AG10803 (cell line): ENCODE measurements at regions not wholly inside any gene's neighbourhood (a gene's known extent, or its start where the extent isn't known, plus 50 kb on each side); places are given as distances from the start of the nearest gene placed in this dataset.

Source experiments
- DNase-seq: peaks from one replicate; pipeline ENCODE4 v3.0.0; 2010; ENCODE audit warnings: low read depth
- H3K4me3 ChIP-seq: 2 replicates; pipeline ENCODE4 v1.5.1; 2011; ENCODE audit warnings: mild to moderate bottlenecking, low read length, control low read depth
- TF ChIP-seq, protein P1 (sequence below): conservative IDR thresholded peaks from 2 replicates; pipeline ENCODE4 v1.5.1; 2011; ENCODE audit warnings: mild to moderate bottlenecking, low read length, control low read depth, inconsistent platforms

DNA sequence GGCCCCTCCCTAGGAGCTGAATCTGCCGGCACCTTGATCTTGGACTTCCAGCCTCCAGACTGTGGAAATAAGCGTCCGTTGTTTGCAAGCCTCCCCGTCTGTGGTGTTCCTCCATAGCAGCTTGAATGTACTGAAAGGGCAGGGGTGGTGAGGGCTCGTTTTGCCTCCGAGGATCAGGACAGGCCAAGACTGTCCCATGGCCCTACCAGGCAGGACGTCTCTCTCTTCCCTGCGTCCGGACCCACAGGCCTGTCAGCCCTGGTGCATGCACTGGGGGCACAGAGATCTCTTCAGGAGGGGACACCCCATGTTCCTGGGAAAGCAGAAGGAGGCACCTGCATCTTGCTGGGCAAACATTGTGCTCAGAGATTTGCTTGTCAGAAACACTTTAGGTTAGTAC, 156.3 kb upstream of the C1orf174 start:
- TF ChIP-seq, protein P1, sequence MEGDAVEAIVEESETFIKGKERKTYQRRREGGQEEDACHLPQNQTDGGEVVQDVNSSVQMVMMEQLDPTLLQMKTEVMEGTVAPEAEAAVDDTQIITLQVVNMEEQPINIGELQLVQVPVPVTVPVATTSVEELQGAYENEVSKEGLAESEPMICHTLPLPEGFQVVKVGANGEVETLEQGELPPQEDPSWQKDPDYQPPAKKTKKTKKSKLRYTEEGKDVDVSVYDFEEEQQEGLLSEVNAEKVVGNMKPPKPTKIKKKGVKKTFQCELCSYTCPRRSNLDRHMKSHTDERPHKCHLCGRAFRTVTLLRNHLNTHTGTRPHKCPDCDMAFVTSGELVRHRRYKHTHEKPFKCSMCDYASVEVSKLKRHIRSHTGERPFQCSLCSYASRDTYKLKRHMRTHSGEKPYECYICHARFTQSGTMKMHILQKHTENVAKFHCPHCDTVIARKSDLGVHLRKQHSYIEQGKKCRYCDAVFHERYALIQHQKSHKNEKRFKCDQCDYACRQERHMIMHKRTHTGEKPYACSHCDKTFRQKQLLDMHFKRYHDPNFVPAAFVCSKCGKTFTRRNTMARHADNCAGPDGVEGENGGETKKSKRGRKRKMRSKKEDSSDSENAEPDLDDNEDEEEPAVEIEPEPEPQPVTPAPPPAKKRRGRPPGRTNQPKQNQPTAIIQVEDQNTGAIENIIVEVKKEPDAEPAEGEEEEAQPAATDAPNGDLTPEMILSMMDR: no peak
- no peak for DNase-seq
- no peak overlapping the region for H3K4me3 ChIP-seq

DNA sequence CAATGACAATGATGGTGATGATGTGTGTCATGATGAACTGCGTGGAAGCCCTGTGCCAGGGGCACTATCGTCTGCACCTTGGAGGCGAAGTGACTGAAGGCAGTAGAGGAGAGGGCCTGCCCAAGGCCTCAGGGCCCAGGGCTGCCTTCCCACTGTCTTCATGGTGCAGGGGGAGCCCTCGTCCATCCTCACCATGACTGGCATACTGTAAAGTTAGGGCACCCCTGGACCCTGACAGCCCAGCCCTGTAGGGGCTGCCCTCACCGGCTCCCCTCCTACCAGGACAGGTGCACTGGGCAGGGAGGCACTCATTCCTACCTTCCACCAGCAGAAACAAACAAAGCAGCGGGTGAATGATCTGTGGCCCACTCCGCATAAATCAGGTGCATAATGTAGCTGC, 156.9 kb upstream of the C1orf174 start:
- TF ChIP-seq, protein P1: no peak
- DNase-seq: no peak

DNA sequence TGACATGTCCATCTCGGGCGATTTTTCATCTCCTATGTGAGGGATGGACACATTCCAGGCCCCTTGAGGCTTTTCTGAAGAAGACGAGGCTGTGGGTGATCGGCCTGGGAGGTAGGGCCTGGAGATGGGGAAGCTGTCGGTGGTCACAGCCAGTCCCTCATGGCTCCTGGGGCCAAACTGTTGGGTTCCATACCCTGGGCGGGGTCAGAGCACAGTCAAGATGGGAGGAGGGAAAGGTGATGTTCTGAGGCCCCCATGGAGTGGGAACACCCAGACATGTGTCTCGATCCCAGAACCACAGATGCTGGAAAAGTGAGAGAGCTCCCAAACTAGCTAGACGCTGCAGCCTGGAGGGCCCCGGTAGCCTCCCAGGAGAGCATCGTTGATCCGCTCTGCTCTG, 157.5 kb upstream of the C1orf174 start:
- TF ChIP-seq, protein P1: no peak
- DNase-seq: no peak
- H3K4me3 ChIP-seq: no peak overlapping the region

More for the DNA sequence above, 156.9 kb upstream of the C1orf174 start:
- H3K4me3 ChIP-seq: no peak overlapping the region

DNA sequence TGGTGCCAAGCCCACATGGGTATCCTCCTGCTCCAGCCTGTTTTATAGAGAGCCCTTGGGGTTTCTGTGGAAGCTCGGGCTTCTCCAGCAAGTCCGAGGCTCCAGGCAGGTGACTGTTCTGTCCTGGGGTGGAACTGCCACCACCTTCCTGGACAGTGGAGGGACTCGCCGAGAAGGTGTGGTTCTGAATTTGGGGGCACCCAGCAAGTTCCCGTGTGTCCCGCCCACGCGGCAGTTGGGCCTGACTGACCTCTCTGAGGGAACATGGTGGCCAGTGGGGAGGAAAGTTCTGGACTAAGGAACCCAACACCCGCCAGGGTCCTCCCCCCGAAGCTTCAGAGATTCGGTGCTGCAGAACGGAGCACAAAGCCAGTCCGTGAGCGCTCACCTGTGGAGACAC, 158.1 kb upstream of the C1orf174 start:
- TF ChIP-seq, protein P1: no peak
- no peak for DNase-seq
- no peak overlapping the region for H3K4me3 ChIP-seq

DNA sequence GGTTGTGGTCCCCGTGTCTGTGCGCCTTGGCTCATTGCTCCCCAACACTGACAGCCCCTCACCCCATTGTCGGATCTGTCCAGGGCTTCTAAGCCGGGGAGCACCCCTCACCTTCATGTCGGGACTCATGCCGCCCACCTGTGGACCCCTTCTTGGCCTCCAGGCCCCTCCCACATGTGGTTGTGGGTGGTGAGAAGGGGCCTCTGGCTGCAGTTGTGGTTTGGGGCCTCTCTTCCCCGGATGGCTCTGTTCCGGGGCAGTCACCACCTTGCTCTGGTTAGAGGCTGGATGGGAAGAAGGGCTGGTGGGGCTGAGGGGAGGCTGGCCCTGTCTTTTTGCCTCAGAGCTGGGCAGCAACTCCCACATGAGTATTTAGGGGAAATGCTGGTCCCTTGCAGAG, 158.6 kb upstream of the C1orf174 start:
- DNase-seq: no peak
- TF ChIP-seq, protein P1: no peak
- H3K4me3 ChIP-seq: no peak overlapping the region

DNA sequence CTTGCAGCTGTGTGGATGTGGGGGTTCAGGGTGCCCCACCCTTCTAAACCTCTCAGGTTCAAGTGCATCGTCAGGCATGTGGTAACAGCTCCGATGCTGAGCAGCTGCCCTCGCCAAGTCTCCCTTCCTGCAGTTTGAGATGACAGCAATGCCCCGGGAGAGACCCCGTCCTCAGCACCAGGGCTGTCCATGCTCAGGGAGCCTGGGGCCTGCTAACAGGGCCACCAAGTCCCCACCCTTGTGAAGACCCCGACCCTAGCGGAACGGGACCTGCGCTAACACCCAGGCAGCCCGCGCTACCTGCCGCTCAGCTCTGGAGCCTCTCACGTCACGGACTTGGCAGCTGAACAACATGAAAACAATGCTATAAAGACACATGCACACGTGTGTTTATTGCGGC, 159.2 kb upstream of the C1orf174 start:
- no peak for DNase-seq
- no peak overlapping the region for H3K4me3 ChIP-seq
- TF ChIP-seq, protein P1: no peak

DNA sequence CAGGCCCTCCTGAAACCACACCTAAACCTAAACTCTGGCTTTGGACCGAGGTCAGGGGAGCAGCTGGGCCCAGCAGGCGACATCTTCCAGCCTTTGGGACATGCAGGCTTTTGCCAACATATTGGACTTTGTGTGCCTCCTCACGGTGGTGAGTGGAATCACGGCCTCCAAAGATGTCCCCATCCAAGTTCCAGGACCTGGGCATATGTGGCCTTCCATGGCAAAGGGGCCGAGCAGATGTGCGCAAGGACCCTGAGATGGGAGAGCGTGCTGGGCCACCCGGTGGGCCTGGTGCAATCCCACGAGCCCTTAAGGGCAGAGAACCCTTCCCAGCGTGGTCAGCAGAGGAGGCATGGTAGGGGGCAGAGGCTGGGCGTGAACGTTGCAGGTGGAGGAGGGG, 160.8 kb upstream of the C1orf174 start:
- no peak overlapping the region for H3K4me3 ChIP-seq
- no peak for DNase-seq
- TF ChIP-seq, protein P1: no peak
